ENCODE measurements at regions not wholly inside any gene's neighbourhood (a gene's known extent, or its start where the extent isn't known, plus 50 kb on each side); places are given as distances from the start of the nearest gene placed in this dataset.

DNA sequence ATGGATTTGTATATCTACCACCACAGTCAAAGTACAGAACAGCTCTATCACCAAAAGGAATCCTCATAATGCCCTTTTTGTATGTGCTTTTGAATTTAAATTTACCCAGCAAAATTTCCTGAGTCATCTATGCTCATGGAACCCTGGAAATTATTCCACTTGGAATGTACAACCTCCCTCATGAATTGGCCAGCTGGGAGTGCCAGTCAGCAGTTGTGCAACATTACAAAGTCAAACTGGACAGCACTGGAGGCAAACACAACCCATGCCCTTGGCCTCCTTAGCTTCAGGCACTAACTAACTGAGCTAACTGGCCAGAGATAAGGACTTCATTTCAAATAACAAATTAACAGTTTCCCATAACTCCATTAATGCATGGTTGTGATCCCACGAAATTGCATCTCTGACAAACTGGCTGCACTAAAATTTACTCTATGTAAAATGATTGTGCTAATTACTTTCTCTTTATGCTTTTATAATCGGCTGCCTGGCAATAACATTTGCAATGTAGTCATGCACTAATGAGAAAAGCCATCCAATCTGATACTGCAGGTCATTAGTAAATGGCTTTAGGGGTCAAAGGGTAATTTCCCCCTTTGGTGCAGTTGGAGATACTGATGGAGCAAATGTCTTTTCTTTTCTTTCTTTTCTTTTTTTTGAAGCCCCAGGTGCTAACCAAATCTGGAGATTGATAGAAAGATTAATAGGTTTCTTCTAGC lies 270.5 kb downstream of the ACTR3 start:
- intact Hi-C loops (cut with DNase I) = no loop called here
- no peak for DNase-seq

DNA sequence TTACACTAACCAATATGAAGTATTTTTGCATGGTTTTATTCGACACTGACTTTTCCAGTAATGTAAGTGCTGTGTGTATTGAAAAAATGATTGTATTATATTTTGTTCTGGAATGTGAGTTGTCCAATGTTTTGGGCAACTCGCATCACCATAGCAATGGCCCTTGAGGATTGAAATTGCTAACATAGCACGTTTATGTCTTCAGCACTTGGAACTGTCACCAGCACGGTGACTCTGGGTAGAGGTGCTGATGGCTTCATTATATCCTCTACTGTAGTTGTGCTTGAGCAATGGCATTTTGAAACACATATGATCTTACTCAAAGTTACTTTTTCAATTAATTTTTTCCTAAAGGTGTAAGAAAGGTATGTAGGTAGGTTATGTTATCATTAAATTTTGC lies 271.5 kb downstream of the ACTR3 start:
- Histone ChIP-seq H3K9ac (ENCODE audit: low read depth in 2 of 2, low read length in 2 of 2) (no peak overlapping the region), H3K27me3 (no peaks in the 10 kb centered on the region), H3K36me3 (no peaks in the 10 kb centered on the region), H3K9me3 (no peaks in the 10 kb centered on the region), H3K4me1 (no peaks in the 10 kb centered on the region), H3K27ac (no peak overlapping the region), H3K4me3 (no peak overlapping the region)
- DNase-seq = no peak
- intact Hi-C loops (cut with DNase I) = no loop called here
- TF ChIP-seq CTCF (IDR thresholded peaks at IDR 0.05) = no peak

More for the DNA sequence above, 270.5 kb downstream of the ACTR3 start:
- Histone ChIP-seq H3K9ac (ENCODE audit: low read depth in 2 of 2, low read length in 2 of 2) (no peak overlapping the region), H3K4me3 (no peak overlapping the region), H3K9me3 (no peaks in the 10 kb centered on the region), H3K27me3 (no peaks in the 10 kb centered on the region), H3K27ac (no peak overlapping the region), H3K36me3 (no peaks in the 10 kb centered on the region), H3K4me1 (no peaks in the 10 kb centered on the region)
- no peak for TF ChIP-seq CTCF (IDR thresholded peaks at IDR 0.05)

- H3K9ac ChIP-seq (ENCODE audit: low read depth in 2 of 2, low read length in 2 of 2) = no peak overlapping the region
- no peaks in the 10 kb centered on the region for H3K9me3 ChIP-seq
- no peak overlapping the region for H3K4me3 ChIP-seq
- no peak overlapping the region for H3K27ac ChIP-seq
- intact Hi-C loops (cut with DNase I) = no loop called here
- H3K27me3 ChIP-seq = no peaks in the 10 kb centered on the region
- H3K4me1 ChIP-seq = no peaks in the 10 kb centered on the region
- DNase-seq = no peak
- no peak for TF ChIP-seq CTCF (IDR thresholded peaks at IDR 0.05)
- no peaks in the 10 kb centered on the region for H3K36me3 ChIP-seq
Observed at GRCh38 chr2:114167799-114168198, 274.6 kb upstream of the DPP10 start.

- DNase-seq = no peak
- intact Hi-C loops (cut with DNase I) = no loop called here
- no peaks in the 10 kb centered on the region for H3K4me1 ChIP-seq
- no peak overlapping the region for H3K9ac ChIP-seq (ENCODE audit: low read depth in 2 of 2, low read length in 2 of 2)
- H3K36me3 ChIP-seq = no peaks in the 10 kb centered on the region
- H3K4me3 ChIP-seq = no peak overlapping the region
- no peaks in the 10 kb centered on the region for H3K27me3 ChIP-seq
- no peak for TF ChIP-seq CTCF (IDR thresholded peaks at IDR 0.05)
- no peak overlapping the region for H3K27ac ChIP-seq
- H3K9me3 ChIP-seq = no peaks in the 10 kb centered on the region
Observed at GRCh38 chr2:114170070-114170469, 272.4 kb upstream of the DPP10 start.

DNA sequence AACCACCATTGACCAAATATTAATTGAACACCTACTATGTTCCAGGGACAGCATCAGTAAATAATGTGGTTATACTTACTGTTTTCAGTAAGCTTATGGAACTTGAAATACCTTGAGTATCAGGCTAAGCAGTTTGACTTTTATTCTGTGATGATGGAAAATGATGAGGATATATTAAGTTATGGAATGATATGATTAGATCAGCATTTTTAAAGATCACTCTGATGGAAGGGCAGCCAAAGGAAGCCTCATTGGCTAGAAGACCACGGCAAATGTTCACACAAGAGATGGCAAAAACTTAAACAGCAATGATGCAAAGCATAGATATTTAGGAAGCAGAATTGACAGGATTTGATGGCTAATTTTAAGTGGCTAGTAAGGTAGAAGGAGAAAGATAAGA lies 266.9 kb upstream of the DPP10 start:
- no peaks in the 10 kb centered on the region for H3K36me3 ChIP-seq
- TF ChIP-seq CTCF (IDR thresholded peaks at IDR 0.05) = no peak
- no peak overlapping the region for H3K27ac ChIP-seq
- DNase-seq = no peak
- H3K27me3 ChIP-seq = no peaks in the 10 kb centered on the region
- H3K4me3 ChIP-seq = no peak overlapping the region
- H3K4me1 ChIP-seq = no peaks in the 10 kb centered on the region
- no peak overlapping the region for H3K9ac ChIP-seq (ENCODE audit: low read depth in 2 of 2, low read length in 2 of 2)
- H3K9me3 ChIP-seq = no peaks in the 10 kb centered on the region
- intact Hi-C loops (cut with DNase I) = no loop called here

All from colonic mucosa (tissue), 4 donors.